Astrocyte of the spinal cord (primary cell): ENCODE measurements at regions not wholly inside any gene's neighbourhood (a gene's known extent, or its start where the extent isn't known, plus 50 kb on each side); places are given as distances from the start of the nearest gene placed in this dataset.

Experiments used
- DNase-seq: peaks from one replicate; pipeline ENCODE4 v3.0.0; 2011; ENCODE audit warnings: low read depth, low spot score
- H3K4me3 ChIP-seq: 2 replicates; pipeline ENCODE4 v1.5.1; 2011; ENCODE audit warnings: low read depth, mild to moderate bottlenecking, low read length, moderate library complexity
- CTCF ChIP-seq: IDR thresholded peaks from 2 replicates; pipeline ENCODE4 v1.5.1; 2012; ENCODE audit warnings: low read depth, mild to moderate bottlenecking, low read length, inconsistent platforms
- in situ Hi-C: cut with HindIII; loops from 2 replicates; pipeline ENCODE4 v1.10.0; 2017; ENCODE audit warnings: low sequenced_read_pairs

- no peak overlapping the region for H3K4me3 ChIP-seq
- in situ Hi-C loops: no loop called here
- TF ChIP-seq CTCF: no peak
- DNase-seq: no peak
Observed at GRCh38 chr16:49216593-49216992, 65.0 kb downstream of the CBLN1 start.

GRCh38 chr16:49213594-49213993 lies 68.0 kb downstream of the CBLN1 start:
- H3K4me3 ChIP-seq: no peak overlapping the region
- no peak for TF ChIP-seq CTCF
- in situ Hi-C loops: no loop called here
- no peak for DNase-seq

- TF ChIP-seq CTCF: no peak
- in situ Hi-C loops: no loop called here
- H3K4me3 ChIP-seq: no peak overlapping the region
Observed at GRCh38 chr16:49204191-49204590, 77.4 kb downstream of the CBLN1 start.

GRCh38 chr16:49203361-49203760 lies 78.3 kb downstream of the CBLN1 start:
- H3K4me3 ChIP-seq: no peak overlapping the region
- no peak for TF ChIP-seq CTCF
- in situ Hi-C loops: no loop called here
- no peak for DNase-seq

More at GRCh38 chr16:49204191-49204590, 77.4 kb downstream of the CBLN1 start:
- DNase-seq: no peak

GRCh38 chr16:49201118-49201517 lies 80.5 kb downstream of the CBLN1 start:
- TF ChIP-seq CTCF: no peak
- in situ Hi-C loops: no loop called here
- DNase-seq: no peak
- no peak overlapping the region for H3K4me3 ChIP-seq

GRCh38 chr16:49200223-49200820 lies 81.3 kb downstream of the CBLN1 start:
- TF ChIP-seq CTCF: no peak
- no peak overlapping the region for H3K4me3 ChIP-seq
- in situ Hi-C loops: no loop called here
- no peak for DNase-seq

- in situ Hi-C loops: no loop called here
- no peak for TF ChIP-seq CTCF
- DNase-seq: no peak
- H3K4me3 ChIP-seq: no peak overlapping the region
Observed at GRCh38 chr16:49195237-49195548, 86.4 kb downstream of the CBLN1 start.
